Activated T-helper 2 cell treated with anti-CD3 and anti-CD28 coated beads, Interferon-gamma antibody, Interleukin-2, Interleukin-4, amounts not matched to agents 10 μg/mL and 5 μg/mL and 100 μg/mL, durations not matched to agents 14 hours and 24 hours and 36 hours (primary cell): ENCODE measurements at regions not wholly inside any gene's neighbourhood (a gene's known extent, or its start where the extent isn't known, plus 50 kb on each side); places are given as distances from the start of the nearest gene placed in this dataset.

Source experiments
- DNase-seq: peaks from one replicate; pipeline ENCODE4 v3.0.0; 2021; ENCODE audit warnings: low spot score
- H3K27ac Mint-ChIP-seq: one replicate; pipeline ENCODE4 v1.8.0; 2021; ENCODE audit warnings: mixed read lengths
- H3K27me3 Mint-ChIP-seq: one replicate; pipeline ENCODE4 v1.8.0; 2021; ENCODE audit warnings: low read depth, mixed read lengths
- H3K36me3 Mint-ChIP-seq: one replicate; pipeline ENCODE4 v1.8.0; 2021; ENCODE audit warnings: low read depth, mixed read lengths
- H3K4me1 Mint-ChIP-seq: one replicate; pipeline ENCODE4 v1.8.0; 2021; ENCODE audit warnings: low read depth, mixed read lengths
- H3K4me3 Mint-ChIP-seq: one replicate; pipeline ENCODE4 v1.8.0; 2021; ENCODE audit warnings: low read depth, mild to moderate bottlenecking, moderate library complexity, mixed read lengths
- H3K9me3 Mint-ChIP-seq: one replicate; pipeline ENCODE4 v1.8.0; 2021; ENCODE audit warnings: mixed read lengths
- intact Hi-C: fragments of 100-400 bp; cut with micrococcal nuclease; formaldehyde crosslinking; loops from one replicate; pipeline ENCODE4 v1.15.1; 2023

GRCh38 chr3:113132571-113132996 is 78.8 kb upstream of the BOC start:
- Mint-ChIP-seq H3K4me3 (no peak overlapping the region), H3K4me1 (peaks cover 2% of the 10 kb centered on the region)

GRCh38 chr3:113133140-113133539 is 78.2 kb upstream of the BOC start:
- intact Hi-C loops, result no loop called here
- no peak for DNase-seq
- H3K9me3 Mint-ChIP-seq, result no peaks in the 10 kb centered on the region
- no peaks in the 10 kb centered on the region for H3K27me3 Mint-ChIP-seq
- H3K4me1 Mint-ChIP-seq, result peaks cover 2% of the 10 kb centered on the region
- no peaks in the 10 kb centered on the region for H3K36me3 Mint-ChIP-seq
- H3K4me3 Mint-ChIP-seq, result no peak overlapping the region
- H3K27ac Mint-ChIP-seq, result no peak overlapping the region

More at GRCh38 chr3:113132571-113132996, 78.8 kb upstream of the BOC start:
- no peaks in the 10 kb centered on the region for H3K9me3 Mint-ChIP-seq
- intact Hi-C loops, result no loop called here
- DNase-seq, result no peak
- no peaks in the 10 kb centered on the region for H3K36me3 Mint-ChIP-seq
- H3K27ac Mint-ChIP-seq, result no peak overlapping the region
- no peaks in the 10 kb centered on the region for H3K27me3 Mint-ChIP-seq

GRCh38 chr3:113136071-113136470 is 75.3 kb upstream of the BOC start:
- H3K9me3 Mint-ChIP-seq, result no peaks in the 10 kb centered on the region
- H3K4me1 Mint-ChIP-seq, result peaks cover 5% of the 10 kb centered on the region
- H3K27me3 Mint-ChIP-seq, result no peaks in the 10 kb centered on the region
- no peak overlapping the region for H3K4me3 Mint-ChIP-seq
- no peaks in the 10 kb centered on the region for H3K36me3 Mint-ChIP-seq
- intact Hi-C loops, result loop anchor here (2.0 kb wide), 1 partner anchor 153 kb away; no protein-coding TSS in a partner anchor
- H3K27ac Mint-ChIP-seq, result no peak overlapping the region
- no peak for DNase-seq

GRCh38 chr3:113136544-113136943 is 74.8 kb upstream of the BOC start:
- Mint-ChIP-seq H3K9me3 (no peaks in the 10 kb centered on the region), H3K27me3 (no peaks in the 10 kb centered on the region), H3K4me1 (peaks cover 9% of the 10 kb centered on the region), H3K4me3 (no peak overlapping the region), H3K27ac (no peak overlapping the region), H3K36me3 (no peaks in the 10 kb centered on the region)
- intact Hi-C loops, result loop anchor here (2.0 kb wide), 1 partner anchor 152 kb away; no protein-coding TSS in a partner anchor
- DNase-seq, result no peak

GRCh38 chr3:113138839-113139743 is 72.3 kb upstream of the BOC start:
- no peak overlapping the region for H3K27ac Mint-ChIP-seq
- H3K4me3 Mint-ChIP-seq, result no peak overlapping the region
- H3K27me3 Mint-ChIP-seq, result peaks cover 4% of the 10 kb centered on the region
- H3K9me3 Mint-ChIP-seq, result no peaks in the 10 kb centered on the region
- no peak for DNase-seq
- no peaks in the 10 kb centered on the region for H3K36me3 Mint-ChIP-seq
- peaks cover 9% of the 10 kb centered on the region for H3K4me1 Mint-ChIP-seq
- intact Hi-C loops, result no loop called here

GRCh38 chr3:113140876-113141275 is 70.5 kb upstream of the BOC start:
- no peak overlapping the region for H3K27ac Mint-ChIP-seq
- intact Hi-C loops, result no loop called here
- H3K27me3 Mint-ChIP-seq, result peaks cover 4% of the 10 kb centered on the region
- H3K4me1 Mint-ChIP-seq, result peaks cover 9% of the 10 kb centered on the region
- H3K9me3 Mint-ChIP-seq, result no peaks in the 10 kb centered on the region
- no peak overlapping the region for H3K4me3 Mint-ChIP-seq
- no peaks in the 10 kb centered on the region for H3K36me3 Mint-ChIP-seq
- DNase-seq, result no peak

GRCh38 chr3:113141543-113141942 is 69.8 kb upstream of the BOC start:
- Mint-ChIP-seq H3K4me3 (no peak overlapping the region), H3K4me1 (peaks cover 9% of the 10 kb centered on the region), H3K36me3 (no peaks in the 10 kb centered on the region), H3K27me3 (peaks cover 4% of the 10 kb centered on the region), H3K27ac (no peak overlapping the region), H3K9me3 (no peaks in the 10 kb centered on the region)
- intact Hi-C loops, result no loop called here
- no peak for DNase-seq

GRCh38 chr3:113142476-113142875 is 68.9 kb upstream of the BOC start:
- H3K9me3 Mint-ChIP-seq, result no peaks in the 10 kb centered on the region
- H3K36me3 Mint-ChIP-seq, result no peaks in the 10 kb centered on the region
- peaks cover 9% of the 10 kb centered on the region for H3K4me1 Mint-ChIP-seq
- no peak overlapping the region for H3K4me3 Mint-ChIP-seq
- no peak for DNase-seq
- no peak overlapping the region for H3K27ac Mint-ChIP-seq
- intact Hi-C loops, result no loop called here
- H3K27me3 Mint-ChIP-seq, result peaks cover 4% of the 10 kb centered on the region

- Mint-ChIP-seq H3K27ac (no peak overlapping the region), H3K4me1 (peaks cover 9% of the 10 kb centered on the region), H3K4me3 (no peak overlapping the region), H3K9me3 (no peaks in the 10 kb centered on the region), H3K36me3 (no peaks in the 10 kb centered on the region), H3K27me3 (peaks cover 4% of the 10 kb centered on the region)
- DNase-seq, result no peak
- intact Hi-C loops, result no loop called here
Observed at GRCh38 chr3:113143353-113143752, 68.0 kb upstream of the BOC start.

GRCh38 chr3:113147681-113148261 is 63.6 kb upstream of the BOC start:
- Mint-ChIP-seq H3K27me3 (peaks cover 4% of the 10 kb centered on the region), H3K4me1 (no peaks in the 10 kb centered on the region), H3K36me3 (no peaks in the 10 kb centered on the region), H3K4me3 (no peak overlapping the region), H3K9me3 (no peaks in the 10 kb centered on the region), H3K27ac (no peak overlapping the region)
- intact Hi-C loops, result no loop called here
- DNase-seq, result no peak

- H3K4me3 Mint-ChIP-seq, result no peak overlapping the region
- intact Hi-C loops, result no loop called here
- DNase-seq, result no peak
- H3K4me1 Mint-ChIP-seq, result no peaks in the 10 kb centered on the region
- no peak overlapping the region for H3K27ac Mint-ChIP-seq
- H3K9me3 Mint-ChIP-seq, result no peaks in the 10 kb centered on the region
- H3K36me3 Mint-ChIP-seq, result no peaks in the 10 kb centered on the region
- H3K27me3 Mint-ChIP-seq, result peaks cover 4% of the 10 kb centered on the region
Observed at GRCh38 chr3:113148284-113148683, 63.1 kb upstream of the BOC start.

GRCh38 chr3:113150250-113150649 is 61.1 kb upstream of the BOC start:
- H3K27ac Mint-ChIP-seq, result no peak overlapping the region
- no peak overlapping the region for H3K4me3 Mint-ChIP-seq
- no peak for DNase-seq
- no peaks in the 10 kb centered on the region for H3K36me3 Mint-ChIP-seq
- H3K27me3 Mint-ChIP-seq, result no peaks in the 10 kb centered on the region
- intact Hi-C loops, result no loop called here
- H3K4me1 Mint-ChIP-seq, result no peaks in the 10 kb centered on the region
- no peaks in the 10 kb centered on the region for H3K9me3 Mint-ChIP-seq

- Mint-ChIP-seq H3K27me3 (no peaks in the 10 kb centered on the region), H3K27ac (no peak overlapping the region), H3K4me1 (no peaks in the 10 kb centered on the region), H3K36me3 (no peaks in the 10 kb centered on the region), H3K9me3 (no peaks in the 10 kb centered on the region), H3K4me3 (no peak overlapping the region)
- intact Hi-C loops, result no loop called here
- no peak for DNase-seq
Observed at GRCh38 chr3:113151461-113152031, 59.8 kb upstream of the BOC start.
